ENCODE measurements at regions not wholly inside any gene's neighbourhood (a gene's known extent, or its start where the extent isn't known, plus 50 kb on each side); places are given as distances from the start of the nearest gene placed in this dataset.

DNA sequence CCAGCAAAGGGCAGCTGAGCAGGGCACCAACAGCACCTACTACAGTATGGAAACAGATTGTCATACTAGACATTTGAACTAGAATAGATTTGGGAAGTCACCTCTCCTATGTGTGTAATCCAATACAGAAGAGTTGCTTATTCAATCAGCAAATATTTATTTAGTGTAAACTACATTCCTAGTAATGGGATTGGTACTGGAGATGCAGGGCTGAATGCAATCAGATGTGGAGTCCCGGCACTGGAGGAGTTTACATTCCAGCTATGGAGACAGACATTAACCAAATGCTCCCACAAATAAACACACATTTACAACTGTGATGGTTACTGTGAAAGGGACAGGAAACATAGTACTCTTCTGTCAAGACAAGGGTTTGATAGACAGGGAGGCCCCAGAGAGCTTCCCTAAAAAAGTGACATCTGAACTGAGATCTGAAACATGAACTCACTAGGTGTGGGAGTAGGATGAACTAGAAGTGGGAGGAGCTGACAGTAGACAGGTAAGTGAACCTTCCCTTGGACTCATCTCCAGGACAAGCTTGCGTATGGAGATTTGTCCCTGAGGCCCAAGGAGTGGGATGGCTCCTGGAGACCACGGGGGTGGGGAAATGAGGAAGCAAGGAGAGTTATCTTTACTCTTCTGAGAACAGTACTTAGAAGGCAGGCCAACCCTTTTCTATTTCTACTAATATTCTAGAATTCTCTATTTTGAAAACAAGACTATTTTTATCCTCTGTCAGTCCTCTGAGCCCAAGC is 420.5 kb downstream of the MAFB start:
- CTCF ChIA-PET, result no interaction called here

DNA sequence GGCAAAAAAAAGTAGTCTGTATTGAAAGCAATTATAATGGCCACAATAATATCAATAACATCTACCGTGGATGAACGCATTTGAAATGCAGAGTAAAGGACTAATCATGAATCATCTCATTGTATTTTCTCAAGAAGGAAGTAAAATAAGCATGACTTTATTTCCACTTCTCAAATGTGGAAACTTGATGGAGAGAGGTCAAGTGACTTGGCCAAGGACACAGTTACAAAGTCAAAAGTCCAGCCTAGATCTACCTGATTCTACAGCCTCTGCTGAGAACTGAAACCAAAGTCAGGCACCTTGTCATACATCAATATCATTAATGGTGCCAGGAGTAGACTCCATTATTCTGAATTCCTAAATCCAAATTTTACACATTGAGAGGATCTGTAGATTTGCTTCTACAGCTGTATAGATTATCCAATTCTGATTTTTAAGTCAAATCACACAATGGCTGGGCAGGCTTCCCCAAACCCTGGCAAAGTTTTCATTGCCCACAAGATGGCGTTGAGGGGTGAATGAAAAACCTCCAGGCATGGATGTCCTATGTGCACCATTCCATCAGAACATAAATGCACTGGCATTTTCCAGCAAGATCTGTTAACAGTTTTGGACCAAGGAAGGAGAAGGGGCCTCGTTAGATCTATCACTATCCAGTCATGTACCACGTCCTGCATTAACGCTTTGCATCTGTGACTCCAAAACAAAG is 423.1 kb downstream of the MAFB start:
- 71% methylated on average over 3 of the region's 6 CpGs for WGBS (ENCODE audit: insufficient coverage)
- no peaks in the 10 kb centered on the region for H3K27me3 ChIP-seq (replicated peaks in 2 of 5; ENCODE audit: control insufficient read depth in 4 of 5, insufficient read depth in 5 of 5, low read length in 4 of 5)
- ChIA-PET CTCF (no interaction called here), POLR2A (no interaction called here)
- no peaks in the 10 kb centered on the region for H3K36me3 ChIP-seq (ENCODE audit: control insufficient read depth in 4 of 4, insufficient read depth in 4 of 4, low read length in 3 of 4)
- peaks cover 0 to 18% (median 3%) of the 10 kb centered on the region in 4 experiments for H3K4me1 ChIP-seq (ENCODE audit: control extremely low read depth in 1 of 4, control insufficient read depth in 4 of 4, insufficient read depth in 4 of 4, low read length in 3 of 4)
- no peak overlapping the region for H3K4me3 ChIP-seq (ENCODE audit: control insufficient read depth in 1 of 7, extremely low read depth in 1 of 7, insufficient read depth in 4 of 7, low read depth in 2 of 7, low read length in 6 of 7)
- H3K27ac ChIP-seq (ENCODE audit: insufficient read depth in 1 of 2, low read depth in 1 of 2, low read length in 2 of 2, poor library complexity in 1 of 2, severe bottlenecking in 2 of 2), result no peak overlapping the region
- no peaks in the 10 kb centered on the region for H3K9me3 ChIP-seq (ENCODE audit: control extremely low read depth in 1 of 5, control insufficient read depth in 4 of 5, insufficient read depth in 2 of 5, low read depth in 1 of 5, low read length in 4 of 5)
- DNase-seq, result peak; percentile 9 to 36 (median 31)

More for the DNA sequence above, 420.5 kb downstream of the MAFB start:
- no peaks in the 10 kb centered on the region for H3K4me1 ChIP-seq (ENCODE audit: control extremely low read depth in 1 of 4, control insufficient read depth in 4 of 4, insufficient read depth in 4 of 4, low read length in 3 of 4)
- no peaks in the 10 kb centered on the region for H3K36me3 ChIP-seq (ENCODE audit: control insufficient read depth in 4 of 4, insufficient read depth in 4 of 4, low read length in 3 of 4)
- no peak overlapping the region for H3K27ac ChIP-seq (ENCODE audit: insufficient read depth in 1 of 2, low read depth in 1 of 2, low read length in 2 of 2, poor library complexity in 1 of 2, severe bottlenecking in 2 of 2)
- no peak for DNase-seq
- WGBS (ENCODE audit: insufficient coverage), result no CpG with 5 or more reads among the region's 3 CpGs
- POLR2A ChIA-PET, result no interaction called here
- no peak overlapping the region for H3K4me3 ChIP-seq (ENCODE audit: control insufficient read depth in 1 of 7, extremely low read depth in 1 of 7, insufficient read depth in 4 of 7, low read depth in 2 of 7, low read length in 6 of 7)
- no peaks in the 10 kb centered on the region for H3K27me3 ChIP-seq (replicated peaks in 2 of 5; ENCODE audit: control insufficient read depth in 4 of 5, insufficient read depth in 5 of 5, low read length in 4 of 5)
- no peaks in the 10 kb centered on the region for H3K9me3 ChIP-seq (ENCODE audit: control extremely low read depth in 1 of 5, control insufficient read depth in 4 of 5, insufficient read depth in 2 of 5, low read depth in 1 of 5, low read length in 4 of 5)

DNA sequence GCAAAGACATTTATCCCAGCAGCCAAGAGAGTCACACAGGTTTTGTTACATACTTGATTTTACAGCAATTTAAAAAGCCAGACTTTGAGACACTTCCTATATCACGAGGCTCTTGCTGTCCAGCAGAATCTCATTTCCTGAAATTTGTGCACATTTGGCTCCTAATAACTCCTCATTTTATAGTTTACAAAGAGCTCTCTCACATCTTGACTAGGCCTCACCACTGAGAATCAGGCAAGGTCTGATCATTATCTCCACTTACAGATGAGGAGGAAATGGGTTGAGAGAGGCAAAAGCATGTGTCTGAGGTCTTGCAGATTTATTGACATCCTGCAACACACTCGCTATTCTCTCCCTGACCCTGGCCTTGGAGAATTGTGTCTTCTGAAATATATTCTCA is 426.8 kb downstream of the MAFB start:
- DNase-seq, result peak; percentile 7 to 53 (median 53)
- CTCF ChIA-PET, result no interaction called here
- Histone ChIP-seq H3K9me3 (ENCODE audit: control extremely low read depth in 1 of 5, control insufficient read depth in 4 of 5, insufficient read depth in 2 of 5, low read depth in 1 of 5, low read length in 4 of 5) (no peaks in the 10 kb centered on the region), H3K36me3 (ENCODE audit: control insufficient read depth in 4 of 4, insufficient read depth in 4 of 4, low read length in 3 of 4) (no peaks in the 10 kb centered on the region), H3K27ac (ENCODE audit: insufficient read depth in 1 of 2, low read depth in 1 of 2, low read length in 2 of 2, poor library complexity in 1 of 2, severe bottlenecking in 2 of 2) (no peak overlapping the region), H3K4me1 (ENCODE audit: control extremely low read depth in 1 of 4, control insufficient read depth in 4 of 4, insufficient read depth in 4 of 4, low read length in 3 of 4) (peaks cover 0 to 23% (median 3%) of the 10 kb centered on the region in 4 experiments), H3K4me3 (ENCODE audit: control insufficient read depth in 1 of 7, extremely low read depth in 1 of 7, insufficient read depth in 4 of 7, low read depth in 2 of 7, low read length in 6 of 7) (no peak overlapping the region), H3K27me3 (replicated peaks in 2 of 5; ENCODE audit: control insufficient read depth in 4 of 5, insufficient read depth in 5 of 5, low read length in 4 of 5) (peaks cover 0 to 2% (median 0%) of the 10 kb centered on the region in 5 experiments)
- POLR2A ChIA-PET, result no interaction called here
- no CpG with 5 or more reads among the region's 2 CpGs for WGBS (ENCODE audit: insufficient coverage)

DNA sequence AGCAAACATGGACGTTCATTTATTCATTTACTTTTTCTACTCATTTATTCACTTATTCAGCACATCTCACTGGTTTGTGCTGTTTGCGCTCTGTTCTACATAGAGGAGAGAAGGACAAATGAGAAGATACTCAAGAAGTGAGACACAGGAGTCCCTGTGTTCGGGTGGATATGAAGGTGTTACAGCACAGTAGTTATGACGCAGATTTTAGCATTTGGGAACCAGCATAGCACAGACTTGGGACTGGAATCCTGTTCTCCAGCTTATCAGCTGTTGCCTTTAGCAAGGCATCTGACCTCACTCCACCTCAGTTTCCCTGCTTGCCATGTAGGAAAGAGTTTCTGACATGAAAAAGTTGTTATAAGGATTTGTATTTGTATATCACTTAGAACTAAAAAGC is 430.1 kb downstream of the MAFB start:
- ChIA-PET CTCF (no interaction called here), POLR2A (no interaction called here)
- H3K4me3 ChIP-seq (ENCODE audit: control insufficient read depth in 1 of 7, extremely low read depth in 1 of 7, insufficient read depth in 4 of 7, low read depth in 2 of 7, low read length in 6 of 7), result no peak overlapping the region
- peaks cover 0 to 6% (median 0%) of the 10 kb centered on the region in 5 experiments for H3K27me3 ChIP-seq (replicated peaks in 2 of 5; ENCODE audit: control insufficient read depth in 4 of 5, insufficient read depth in 5 of 5, low read length in 4 of 5)
- WGBS (ENCODE audit: insufficient coverage), result 100% methylated on average over 3 of the region's 4 CpGs
- peaks cover 0 to 23% (median 3%) of the 10 kb centered on the region in 4 experiments for H3K4me1 ChIP-seq (ENCODE audit: control extremely low read depth in 1 of 4, control insufficient read depth in 4 of 4, insufficient read depth in 4 of 4, low read length in 3 of 4)
- H3K36me3 ChIP-seq (ENCODE audit: control insufficient read depth in 4 of 4, insufficient read depth in 4 of 4, low read length in 3 of 4), result no peaks in the 10 kb centered on the region
- DNase-seq, result no peak
- H3K27ac ChIP-seq (ENCODE audit: insufficient read depth in 1 of 2, low read depth in 1 of 2, low read length in 2 of 2, poor library complexity in 1 of 2, severe bottlenecking in 2 of 2), result no peak overlapping the region
- H3K9me3 ChIP-seq (ENCODE audit: control extremely low read depth in 1 of 5, control insufficient read depth in 4 of 5, insufficient read depth in 2 of 5, low read depth in 1 of 5, low read length in 4 of 5), result no peaks in the 10 kb centered on the region

DNA sequence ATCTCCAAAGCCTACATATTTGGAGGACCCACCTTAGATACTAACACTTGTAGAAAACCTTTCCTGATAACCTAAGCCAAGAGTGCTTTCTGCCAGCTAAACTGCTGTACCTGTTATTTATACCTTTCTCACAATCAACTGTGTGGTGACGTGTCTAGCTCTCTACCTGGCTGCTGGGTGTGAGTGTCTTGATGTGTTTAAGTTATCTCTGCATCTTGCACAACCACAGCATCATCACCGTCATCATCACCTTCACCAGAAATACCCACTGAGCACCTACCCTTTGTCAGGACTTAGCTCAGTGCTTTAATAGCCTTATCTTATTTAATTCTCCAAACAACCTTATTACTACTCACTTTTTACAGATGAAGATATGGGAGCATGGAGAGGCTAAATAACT is 431.3 kb downstream of the MAFB start:
- no peak for DNase-seq
- POLR2A ChIA-PET, result no interaction called here
- no CpG with 5 or more reads among the region's 2 CpGs for WGBS (ENCODE audit: insufficient coverage)
- no peaks in the 10 kb centered on the region for H3K36me3 ChIP-seq (ENCODE audit: control insufficient read depth in 4 of 4, insufficient read depth in 4 of 4, low read length in 3 of 4)
- H3K4me1 ChIP-seq (ENCODE audit: control extremely low read depth in 1 of 4, control insufficient read depth in 4 of 4, insufficient read depth in 4 of 4, low read length in 3 of 4), result peaks cover 0 to 20% (median 3%) of the 10 kb centered on the region in 4 experiments
- CTCF ChIA-PET, result no interaction called here
- no peaks in the 10 kb centered on the region for H3K9me3 ChIP-seq (ENCODE audit: control extremely low read depth in 1 of 5, control insufficient read depth in 4 of 5, insufficient read depth in 2 of 5, low read depth in 1 of 5, low read length in 4 of 5)
- peaks cover 0 to 6% (median 0%) of the 10 kb centered on the region in 5 experiments for H3K27me3 ChIP-seq (replicated peaks in 2 of 5; ENCODE audit: control insufficient read depth in 4 of 5, insufficient read depth in 5 of 5, low read length in 4 of 5)
- no peak overlapping the region for H3K4me3 ChIP-seq (ENCODE audit: control insufficient read depth in 1 of 7, extremely low read depth in 1 of 7, insufficient read depth in 4 of 7, low read depth in 2 of 7, low read length in 6 of 7)
- H3K27ac ChIP-seq (ENCODE audit: insufficient read depth in 1 of 2, low read depth in 1 of 2, low read length in 2 of 2, poor library complexity in 1 of 2, severe bottlenecking in 2 of 2), result no peak overlapping the region

DNA sequence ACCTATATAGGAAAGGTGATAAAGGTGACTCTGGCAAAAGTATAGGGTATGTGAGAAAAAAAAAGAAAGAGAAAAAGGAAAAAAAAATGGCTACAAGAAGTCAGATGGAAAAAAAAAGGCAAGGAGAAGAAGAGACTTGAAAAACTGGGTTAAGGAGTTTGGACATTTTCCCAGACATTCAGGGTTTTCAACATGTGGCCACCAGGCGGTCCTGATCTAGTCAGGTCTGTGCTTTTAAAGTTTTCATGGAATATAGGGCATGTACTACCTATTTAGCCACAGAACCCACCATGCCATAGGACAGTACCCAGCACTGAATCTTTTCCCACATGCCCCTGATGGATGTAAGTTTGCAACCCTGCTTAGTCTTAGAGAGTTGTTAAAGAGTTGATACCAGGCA is 433.7 kb downstream of the MAFB start:
- no CpG with 5 or more reads among the region's 1 CpG for WGBS (ENCODE audit: insufficient coverage)
- no peaks in the 10 kb centered on the region for H3K36me3 ChIP-seq (ENCODE audit: control insufficient read depth in 4 of 4, insufficient read depth in 4 of 4, low read length in 3 of 4)
- ChIA-PET POLR2A (no interaction called here), CTCF (no interaction called here)
- H3K4me1 ChIP-seq (ENCODE audit: control extremely low read depth in 1 of 4, control insufficient read depth in 4 of 4, insufficient read depth in 4 of 4, low read length in 3 of 4), result peaks cover 0 to 5% (median 0%) of the 10 kb centered on the region in 4 experiments
- peaks cover 0 to 8% (median 4%) of the 10 kb centered on the region in 5 experiments for H3K9me3 ChIP-seq (ENCODE audit: control extremely low read depth in 1 of 5, control insufficient read depth in 4 of 5, insufficient read depth in 2 of 5, low read depth in 1 of 5, low read length in 4 of 5)
- no peak overlapping the region for H3K4me3 ChIP-seq (ENCODE audit: control insufficient read depth in 1 of 7, extremely low read depth in 1 of 7, insufficient read depth in 4 of 7, low read depth in 2 of 7, low read length in 6 of 7)
- DNase-seq, result no peak
- H3K27me3 ChIP-seq (replicated peaks in 2 of 5; ENCODE audit: control insufficient read depth in 4 of 5, insufficient read depth in 5 of 5, low read length in 4 of 5), result peaks cover 0 to 6% (median 0%) of the 10 kb centered on the region in 5 experiments
- no peak overlapping the region for H3K27ac ChIP-seq (ENCODE audit: insufficient read depth in 1 of 2, low read depth in 1 of 2, low read length in 2 of 2, poor library complexity in 1 of 2, severe bottlenecking in 2 of 2)

DNA sequence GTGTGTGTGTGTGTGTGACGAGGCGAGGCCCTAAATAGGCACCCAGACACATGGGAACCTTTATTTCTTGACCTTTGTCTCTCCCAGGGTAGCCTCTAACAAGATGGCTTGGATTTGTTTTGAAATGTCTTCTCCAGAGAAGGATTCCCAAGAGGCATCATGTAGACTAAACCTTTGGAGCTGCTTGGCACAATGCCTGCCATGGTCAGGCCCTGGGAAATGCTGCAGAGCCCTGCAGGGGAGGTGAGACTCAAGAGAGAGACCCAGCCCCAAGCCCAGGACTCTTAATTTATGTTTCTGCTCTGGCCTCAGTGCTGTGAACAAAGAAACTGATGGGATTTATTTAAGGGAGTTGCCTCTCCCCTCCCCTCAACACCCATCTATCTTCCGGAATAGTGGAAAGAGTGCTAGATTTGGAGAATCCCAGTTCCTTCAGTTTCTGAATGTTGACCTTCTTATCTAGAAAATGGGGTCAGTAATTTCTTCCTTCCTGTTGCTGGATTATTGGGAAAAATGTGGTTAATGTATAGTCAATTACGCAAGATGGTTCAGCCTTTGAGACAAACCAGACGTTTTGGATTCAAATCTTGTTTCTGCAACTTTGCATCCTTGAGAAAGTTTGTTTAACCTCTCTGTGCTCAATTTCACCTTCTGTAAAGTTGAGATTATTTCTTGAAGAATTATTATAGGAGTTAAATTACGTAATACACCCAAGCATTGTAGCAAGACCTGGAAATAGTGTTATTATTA is 434.8 kb downstream of the MAFB start:
- no peak for DNase-seq
- H3K27ac ChIP-seq (ENCODE audit: insufficient read depth in 1 of 2, low read depth in 1 of 2, low read length in 2 of 2, poor library complexity in 1 of 2, severe bottlenecking in 2 of 2), result no peak overlapping the region
- no peaks in the 10 kb centered on the region for H3K4me1 ChIP-seq (ENCODE audit: control extremely low read depth in 1 of 4, control insufficient read depth in 4 of 4, insufficient read depth in 4 of 4, low read length in 3 of 4)
- peaks cover 0 to 6% (median 0%) of the 10 kb centered on the region in 5 experiments for H3K27me3 ChIP-seq (replicated peaks in 2 of 5; ENCODE audit: control insufficient read depth in 4 of 5, insufficient read depth in 5 of 5, low read length in 4 of 5)
- H3K9me3 ChIP-seq (ENCODE audit: control extremely low read depth in 1 of 5, control insufficient read depth in 4 of 5, insufficient read depth in 2 of 5, low read depth in 1 of 5, low read length in 4 of 5), result peaks cover 0 to 9% (median 4%) of the 10 kb centered on the region in 5 experiments
- CTCF ChIA-PET, result no interaction called here
- H3K4me3 ChIP-seq (ENCODE audit: control insufficient read depth in 1 of 7, extremely low read depth in 1 of 7, insufficient read depth in 4 of 7, low read depth in 2 of 7, low read length in 6 of 7), result no peak overlapping the region
- WGBS (ENCODE audit: insufficient coverage), result no CpG with 5 or more reads among the region's 6 CpGs
- no peaks in the 10 kb centered on the region for H3K36me3 ChIP-seq (ENCODE audit: control insufficient read depth in 4 of 4, insufficient read depth in 4 of 4, low read length in 3 of 4)
- POLR2A ChIA-PET, result no interaction called here

All from common myeloid progenitor, CD34-positive (primary cell).